ENCODE measurements at regions not wholly inside any gene's neighbourhood (a gene's known extent, or its start where the extent isn't known, plus 50 kb on each side); places are given as distances from the start of the nearest gene placed in this dataset.

DNA sequence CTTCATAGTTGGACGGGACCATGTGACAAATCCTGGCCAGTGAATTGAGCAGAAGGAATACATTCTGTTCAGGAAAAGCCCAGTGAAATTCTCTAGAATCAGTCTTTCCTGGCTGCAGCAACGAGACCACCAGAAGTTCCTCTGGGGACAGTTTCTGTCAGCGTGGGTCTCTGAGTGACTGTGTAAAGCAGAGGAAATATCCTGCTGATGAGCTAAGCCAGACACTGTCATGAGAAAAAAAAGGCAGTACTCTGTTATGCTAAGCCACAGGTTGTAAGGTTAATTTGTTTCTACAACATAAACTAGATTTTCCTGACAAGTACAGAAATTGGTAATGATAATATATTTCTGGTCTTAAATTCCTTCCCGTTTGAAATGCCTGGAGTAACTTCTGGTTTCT lies 664.4 kb downstream of the LMO4 start (continued):
- no peak for TF ChIP-seq RFX5 (IDR thresholded peaks at IDR 0.05; ENCODE audit: low read depth, low read length)
- TF ChIP-seq MYC (IDR thresholded peaks at IDR 0.05; ENCODE audit: insufficient read depth, insufficient read length, insufficient replicate concordance, low read length, severe bottlenecking), result no peak
- TF ChIP-seq SUPT20H (IDR thresholded peaks at IDR 0.05; ENCODE audit: borderline replicate concordance, control insufficient read depth, low read depth, low read length), result no peak
- TF ChIP-seq ZNF274 (IDR thresholded peaks at IDR 0.05; ENCODE audit: insufficient read depth, insufficient read length), result no peak
- TF ChIP-seq ZBTB4 (CRISPR knock-in tag; IDR thresholded peaks at IDR 0.05), result no peak
- TF ChIP-seq SREBF1 (IDR thresholded peaks at IDR 0.05; ENCODE audit: low read length), result no peak
- no peak for TF ChIP-seq IKZF1 (conservative IDR thresholded peaks at IDR 0.05)
- TF ChIP-seq, protein P1, sequence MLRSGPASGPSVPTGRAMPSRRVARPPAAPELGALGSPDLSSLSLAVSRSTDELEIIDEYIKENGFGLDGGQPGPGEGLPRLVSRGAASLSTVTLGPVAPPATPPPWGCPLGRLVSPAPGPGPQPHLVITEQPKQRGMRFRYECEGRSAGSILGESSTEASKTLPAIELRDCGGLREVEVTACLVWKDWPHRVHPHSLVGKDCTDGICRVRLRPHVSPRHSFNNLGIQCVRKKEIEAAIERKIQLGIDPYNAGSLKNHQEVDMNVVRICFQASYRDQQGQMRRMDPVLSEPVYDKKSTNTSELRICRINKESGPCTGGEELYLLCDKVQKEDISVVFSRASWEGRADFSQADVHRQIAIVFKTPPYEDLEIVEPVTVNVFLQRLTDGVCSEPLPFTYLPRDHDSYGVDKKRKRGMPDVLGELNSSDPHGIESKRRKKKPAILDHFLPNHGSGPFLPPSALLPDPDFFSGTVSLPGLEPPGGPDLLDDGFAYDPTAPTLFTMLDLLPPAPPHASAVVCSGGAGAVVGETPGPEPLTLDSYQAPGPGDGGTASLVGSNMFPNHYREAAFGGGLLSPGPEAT (IDR thresholded peaks at IDR 0.05; ENCODE audit: low read depth), result no peak
- TF ChIP-seq POU2F2 (IDR thresholded peaks at IDR 0.05; ENCODE audit: borderline replicate concordance, low read depth, low read length), result no peak
- TF ChIP-seq WRNIP1 (IDR thresholded peaks at IDR 0.05; ENCODE audit: borderline replicate concordance, low read depth, low read length), result no peak
- TF ChIP-seq TARDBP (IDR thresholded peaks at IDR 0.05; ENCODE audit: borderline replicate concordance), result no peak
- TF ChIP-seq, protein P2, sequence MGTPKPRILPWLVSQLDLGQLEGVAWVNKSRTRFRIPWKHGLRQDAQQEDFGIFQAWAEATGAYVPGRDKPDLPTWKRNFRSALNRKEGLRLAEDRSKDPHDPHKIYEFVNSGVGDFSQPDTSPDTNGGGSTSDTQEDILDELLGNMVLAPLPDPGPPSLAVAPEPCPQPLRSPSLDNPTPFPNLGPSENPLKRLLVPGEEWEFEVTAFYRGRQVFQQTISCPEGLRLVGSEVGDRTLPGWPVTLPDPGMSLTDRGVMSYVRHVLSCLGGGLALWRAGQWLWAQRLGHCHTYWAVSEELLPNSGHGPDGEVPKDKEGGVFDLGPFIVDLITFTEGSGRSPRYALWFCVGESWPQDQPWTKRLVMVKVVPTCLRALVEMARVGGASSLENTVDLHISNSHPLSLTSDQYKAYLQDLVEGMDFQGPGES (IDR thresholded peaks at IDR 0.05), result no peak

Measured in GM12878 (cell line).